Fibroblast of skin of left quadriceps (primary cell): ENCODE measurements at regions not wholly inside any gene's neighbourhood (a gene's known extent, or its start where the extent isn't known, plus 50 kb on each side); places are given as distances from the start of the nearest gene placed in this dataset.

Experiments
- DNase-seq, 2 experiments: peaks; one replicate each; pipeline ENCODE4 v3.0.0-alpha.2; 2013; ENCODE audit warnings: low read depth in 2 of 2

DNA sequence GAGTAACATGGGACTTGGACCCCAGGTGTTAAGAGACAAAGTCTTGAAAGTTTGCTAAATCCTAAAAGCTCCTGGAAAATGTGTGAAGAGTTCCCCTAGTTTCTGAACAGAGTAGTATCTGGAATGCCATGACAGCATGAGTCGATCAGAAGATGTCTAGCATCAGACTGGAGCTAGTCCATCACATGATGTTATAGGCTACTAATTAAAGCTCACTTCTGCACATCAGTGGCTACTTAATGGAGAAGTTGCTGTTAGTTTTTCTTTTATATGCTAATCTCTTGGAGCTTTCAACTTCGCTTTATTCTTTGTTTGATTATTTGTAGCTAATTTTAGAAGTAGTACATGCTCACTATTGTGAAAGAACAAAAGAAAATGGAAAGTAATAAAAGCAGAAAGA is 471.3 kb upstream of the KLF4 start:
- DNase-seq, result no peak

DNA sequence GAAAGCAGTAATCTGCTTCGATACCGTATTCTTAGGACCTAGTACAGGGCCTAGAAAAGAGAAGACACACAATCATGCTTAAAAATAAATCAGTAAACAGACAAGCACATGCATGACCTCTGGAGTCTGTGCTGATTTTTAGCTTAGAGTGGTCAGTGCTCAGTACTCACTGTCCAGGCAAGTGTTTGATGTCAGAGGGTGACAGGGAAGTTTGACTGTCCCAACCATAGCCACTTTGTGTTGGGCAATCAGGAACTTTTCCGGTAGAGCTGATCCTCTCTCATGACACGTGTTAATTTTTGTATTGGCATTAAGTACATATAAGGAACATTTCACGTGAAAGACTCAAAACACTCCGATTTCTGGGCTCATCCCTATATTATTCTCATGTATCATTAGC is 464.7 kb upstream of the KLF4 start:
- no peak for DNase-seq

DNA sequence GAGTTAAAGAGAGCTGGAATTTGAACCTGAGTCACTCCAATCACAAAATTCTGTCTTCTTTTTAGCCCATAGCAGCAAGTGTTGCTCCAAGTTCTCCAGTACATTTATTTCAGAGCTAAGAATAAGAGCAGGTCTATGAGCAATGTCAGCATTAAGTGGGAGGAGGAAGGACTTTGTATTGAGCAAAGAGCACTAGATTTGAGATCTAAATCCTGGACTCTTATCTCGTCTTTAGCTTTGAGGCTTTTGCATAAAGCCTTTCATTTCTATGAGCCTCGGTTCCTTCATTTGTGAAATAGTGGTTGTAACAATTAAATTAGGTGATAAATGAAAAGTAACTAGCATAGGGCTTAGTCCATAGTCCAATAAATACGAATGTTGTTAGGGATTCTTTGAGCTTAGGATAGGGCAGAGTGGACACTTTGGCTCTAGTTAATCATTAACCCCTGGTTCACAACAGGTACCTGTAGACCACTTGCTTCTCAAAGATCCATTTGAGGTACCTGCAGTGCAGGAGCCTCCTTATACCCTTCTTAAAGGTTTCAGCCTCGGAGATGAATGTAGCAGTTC is 464.1 kb upstream of the KLF4 start:
- DNase-seq, result no peak

DNA sequence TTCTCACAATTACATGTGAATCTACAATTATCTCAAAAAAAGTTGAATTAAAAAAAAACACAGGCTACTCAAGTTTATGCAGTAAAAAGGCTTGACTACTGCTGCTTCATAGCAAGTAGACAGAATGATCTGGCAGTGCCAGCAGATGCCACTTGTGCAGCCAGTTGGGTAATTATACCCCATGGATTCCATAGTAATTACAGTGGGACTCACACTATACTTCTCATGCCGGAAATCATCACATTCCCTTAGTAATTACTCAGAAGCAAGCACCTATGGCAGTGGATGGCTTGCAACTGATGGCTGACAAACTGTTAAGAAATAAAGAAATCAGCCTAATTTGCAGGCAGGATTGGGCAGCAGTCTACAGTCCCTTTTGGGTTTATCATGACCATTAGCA is 463.2 kb upstream of the KLF4 start:
- no peak for DNase-seq

DNA sequence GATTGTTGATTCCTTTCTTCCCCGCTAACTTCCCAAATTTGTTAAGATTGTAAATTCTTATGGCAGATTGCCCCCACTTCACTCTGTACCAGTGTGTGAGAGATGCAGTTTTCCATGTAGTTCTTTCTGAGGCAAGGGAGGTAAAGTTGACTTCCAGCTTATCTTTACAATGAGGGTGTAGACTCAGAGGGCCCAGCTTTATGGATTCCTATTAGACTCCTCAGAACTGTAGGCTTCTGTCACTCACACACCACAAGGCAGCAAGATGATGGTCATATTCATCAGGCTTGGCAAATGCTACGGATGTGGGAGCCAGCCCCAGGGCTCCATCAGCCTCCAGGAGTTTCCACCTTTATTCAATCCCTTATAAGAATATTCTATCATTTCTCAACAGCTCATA is 461.9 kb upstream of the KLF4 start:
- DNase-seq, result no peak

DNA sequence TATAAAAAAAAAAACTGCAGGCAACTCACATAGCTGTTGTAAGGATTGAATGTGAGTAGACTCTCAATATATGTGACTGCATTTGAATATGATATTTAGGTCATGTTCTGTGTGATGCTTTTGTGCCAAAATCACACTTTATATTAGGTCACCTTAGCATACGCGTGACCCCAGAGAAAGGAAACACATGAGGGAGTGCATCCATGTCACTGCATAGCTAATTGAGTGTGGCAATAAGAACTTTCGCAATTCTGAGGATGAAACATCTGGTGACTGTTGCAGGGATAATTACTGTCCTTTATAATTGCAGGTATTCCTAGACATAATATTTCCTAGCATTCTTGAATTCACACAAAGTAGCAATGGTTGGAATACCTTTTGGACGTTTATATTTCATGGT is 459.5 kb upstream of the KLF4 start:
- no peak for DNase-seq

DNA sequence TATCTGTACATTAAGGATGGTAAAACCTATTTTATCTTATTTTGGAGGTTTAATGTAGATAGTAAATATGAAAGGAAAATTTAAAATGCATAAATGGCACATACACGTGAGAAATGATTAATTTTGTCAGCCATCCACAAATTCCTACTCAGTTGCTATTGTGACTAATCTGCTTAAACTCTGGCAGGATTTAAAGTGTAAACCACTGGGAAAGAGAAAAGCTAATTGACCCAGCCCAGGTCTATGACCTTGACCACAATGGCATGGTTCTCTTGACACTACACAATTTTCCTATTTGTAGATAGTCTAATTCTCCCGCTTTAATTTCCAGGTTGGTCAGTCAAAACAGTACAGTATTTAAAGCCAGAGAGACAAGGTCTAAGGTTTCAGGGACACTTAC is 459.0 kb upstream of the KLF4 start:
- no peak for DNase-seq

DNA sequence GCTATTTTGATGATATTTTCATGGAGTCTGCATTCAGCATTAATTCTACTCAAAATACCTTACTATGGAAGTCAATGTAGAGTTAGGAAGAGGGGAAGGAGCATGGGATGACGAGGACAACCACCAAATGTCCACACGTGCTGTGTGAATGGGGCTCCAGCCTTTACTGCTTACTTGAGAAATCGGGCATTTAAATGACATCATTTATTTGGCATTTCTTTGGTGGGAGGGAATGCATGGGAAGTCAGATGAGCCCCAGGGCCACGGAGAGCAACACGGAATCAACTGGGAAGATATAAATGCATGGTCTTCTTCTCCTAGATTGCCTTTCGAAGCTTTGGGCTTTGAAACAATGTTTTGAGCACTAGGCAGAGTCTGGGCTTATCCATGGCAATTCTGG is 458.5 kb upstream of the KLF4 start:
- DNase-seq, result no peak

DNA sequence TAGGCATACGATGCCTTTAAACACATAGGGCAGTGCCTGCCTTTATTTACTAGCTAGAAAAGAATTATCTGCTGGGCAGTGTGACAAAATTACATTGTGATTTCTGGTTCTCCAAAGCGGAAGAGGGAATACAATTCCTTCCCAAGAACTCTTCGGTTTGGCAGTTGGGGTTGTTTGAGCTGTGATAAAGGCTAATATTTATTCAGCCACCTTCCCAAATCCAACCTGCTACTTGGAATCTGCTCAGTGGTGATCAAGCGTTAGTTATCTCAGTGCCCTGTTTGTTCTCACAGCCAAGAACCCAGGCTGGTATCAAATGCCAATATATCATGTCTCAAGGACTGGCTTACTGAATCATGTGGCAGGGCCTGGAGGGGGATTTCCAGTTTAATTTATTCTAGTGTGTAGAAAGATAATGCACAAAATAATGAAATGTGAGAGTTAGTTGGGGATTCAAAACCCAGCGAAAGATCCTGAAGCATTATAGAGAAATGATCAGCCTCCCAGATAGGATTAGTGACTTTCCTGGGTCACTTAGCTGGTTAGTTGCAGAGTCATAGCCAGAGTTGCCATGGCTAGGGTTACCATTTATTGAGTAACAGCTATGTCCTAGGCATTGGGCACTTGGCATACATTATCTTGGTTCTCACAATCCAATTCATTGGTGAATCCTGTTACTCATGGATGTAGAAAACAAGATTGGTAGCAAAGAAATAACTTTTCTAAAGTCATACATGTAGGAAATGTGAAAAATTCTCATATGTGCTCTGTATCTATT is 457.0 kb upstream of the KLF4 start:
- no peak for DNase-seq

DNA sequence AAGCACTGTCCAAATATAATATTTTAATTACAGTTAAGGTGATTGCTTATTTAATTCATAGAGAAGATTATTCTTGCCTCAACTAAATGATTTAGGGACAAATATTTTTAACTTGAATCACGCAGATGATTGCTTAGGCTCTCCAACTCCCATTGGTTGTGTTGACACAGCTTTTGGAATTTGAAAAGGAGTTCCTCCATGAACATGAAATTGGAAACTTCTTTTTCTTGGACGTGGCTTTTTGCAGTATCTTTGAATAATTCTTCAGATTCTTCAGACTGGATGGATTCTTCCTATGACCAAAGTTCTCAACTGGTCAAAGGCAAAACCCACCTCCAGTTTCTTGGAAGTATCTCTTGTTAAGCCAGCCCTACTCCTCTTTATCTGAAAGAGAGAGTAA is 456.4 kb upstream of the KLF4 start:
- DNase-seq, result no peak

DNA sequence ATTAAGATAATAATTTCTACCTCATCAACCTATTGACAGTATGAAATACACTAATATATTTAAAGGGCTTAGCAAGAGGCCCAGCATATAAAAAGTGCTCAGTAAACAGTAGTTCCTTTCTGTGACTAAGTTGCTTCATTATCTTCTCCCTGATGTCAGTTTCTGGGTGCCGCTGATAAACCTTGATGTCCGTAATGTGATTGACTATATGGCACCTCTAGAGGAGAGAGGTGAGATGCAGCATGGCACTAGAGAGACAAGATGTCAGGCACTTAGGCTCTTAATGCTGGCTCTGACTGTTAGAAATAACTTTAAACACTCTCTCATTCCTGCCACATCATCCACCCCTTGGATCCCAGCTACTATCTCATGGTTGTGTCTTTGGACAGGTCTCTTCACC is 455.9 kb upstream of the KLF4 start:
- DNase-seq, result no peak

DNA sequence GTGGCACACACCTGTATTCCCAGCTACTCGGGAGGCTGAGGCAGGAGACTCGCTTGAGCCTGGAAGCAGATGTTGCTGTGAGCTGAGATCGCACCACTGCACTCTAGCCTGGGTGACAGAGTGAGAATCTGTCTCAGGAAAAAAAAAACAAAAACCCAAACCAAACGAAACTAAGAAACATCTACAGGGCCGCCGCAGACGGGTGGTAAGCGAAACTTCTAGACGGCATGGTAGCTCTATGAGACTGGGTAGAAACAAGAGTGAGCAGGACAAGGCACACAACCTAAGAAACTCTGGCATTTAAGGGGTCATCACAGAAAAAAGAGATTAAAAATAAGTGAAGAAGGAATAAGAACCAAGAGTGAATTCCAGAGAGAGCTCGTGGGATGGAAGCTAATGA is 454.8 kb upstream of the KLF4 start:
- DNase-seq, result no peak

DNA sequence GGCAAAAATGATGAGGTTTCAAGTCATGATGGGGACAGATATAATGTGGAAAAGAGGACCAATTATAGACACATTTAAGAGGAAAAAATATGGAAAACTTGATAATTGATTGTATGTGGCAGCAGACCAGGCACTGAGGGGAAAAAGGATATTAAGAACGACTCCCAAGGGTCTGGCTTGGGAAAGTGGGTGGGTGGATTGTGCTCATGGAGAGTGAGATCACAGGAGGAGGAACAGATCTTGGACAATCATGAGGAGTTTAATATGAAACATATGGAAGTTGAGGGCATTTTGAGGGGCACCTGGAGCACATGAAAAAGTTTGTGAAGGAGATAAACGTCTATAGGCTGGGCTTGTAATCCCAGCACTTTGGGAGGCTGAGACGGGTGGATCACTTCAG is 454.3 kb upstream of the KLF4 start:
- no peak for DNase-seq

DNA sequence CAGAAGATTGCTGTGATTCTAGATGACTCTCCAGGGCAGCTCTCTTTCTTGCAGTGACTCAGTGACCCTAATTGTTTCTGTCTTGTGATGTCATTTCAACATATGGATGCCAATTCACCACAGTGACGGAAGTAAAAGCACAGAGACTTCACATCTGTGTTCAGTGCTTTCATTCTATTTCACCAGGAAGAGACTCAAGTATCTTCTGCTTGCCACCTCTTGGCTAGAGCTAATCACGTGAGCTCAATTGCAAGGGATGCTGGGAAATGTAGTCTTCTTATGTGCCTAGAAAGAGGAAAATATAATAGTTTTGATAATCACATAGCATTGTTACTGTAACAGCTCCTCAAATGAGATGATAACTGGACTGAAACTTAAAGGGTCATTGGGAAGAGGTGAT is 453.3 kb upstream of the KLF4 start:
- no peak for DNase-seq

DNA sequence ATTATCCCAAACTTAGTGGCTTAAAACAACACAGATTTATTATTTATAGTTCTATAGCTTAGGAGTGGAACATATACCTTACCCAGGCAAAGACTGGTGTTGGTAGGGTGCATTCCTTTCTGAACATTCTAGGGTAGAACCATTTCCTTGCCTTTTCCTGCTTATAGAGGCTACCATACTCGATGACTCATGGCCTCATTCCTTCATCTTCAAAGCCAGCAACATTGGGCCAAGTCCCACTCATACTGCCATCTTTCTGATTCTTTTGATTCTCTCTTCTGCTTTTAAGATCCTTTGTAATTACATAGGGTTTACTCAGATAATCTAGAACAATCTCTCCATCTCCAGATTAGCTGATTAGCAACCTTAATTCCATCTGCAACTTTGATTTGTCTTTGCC is 452.7 kb upstream of the KLF4 start:
- no peak for DNase-seq

DNA sequence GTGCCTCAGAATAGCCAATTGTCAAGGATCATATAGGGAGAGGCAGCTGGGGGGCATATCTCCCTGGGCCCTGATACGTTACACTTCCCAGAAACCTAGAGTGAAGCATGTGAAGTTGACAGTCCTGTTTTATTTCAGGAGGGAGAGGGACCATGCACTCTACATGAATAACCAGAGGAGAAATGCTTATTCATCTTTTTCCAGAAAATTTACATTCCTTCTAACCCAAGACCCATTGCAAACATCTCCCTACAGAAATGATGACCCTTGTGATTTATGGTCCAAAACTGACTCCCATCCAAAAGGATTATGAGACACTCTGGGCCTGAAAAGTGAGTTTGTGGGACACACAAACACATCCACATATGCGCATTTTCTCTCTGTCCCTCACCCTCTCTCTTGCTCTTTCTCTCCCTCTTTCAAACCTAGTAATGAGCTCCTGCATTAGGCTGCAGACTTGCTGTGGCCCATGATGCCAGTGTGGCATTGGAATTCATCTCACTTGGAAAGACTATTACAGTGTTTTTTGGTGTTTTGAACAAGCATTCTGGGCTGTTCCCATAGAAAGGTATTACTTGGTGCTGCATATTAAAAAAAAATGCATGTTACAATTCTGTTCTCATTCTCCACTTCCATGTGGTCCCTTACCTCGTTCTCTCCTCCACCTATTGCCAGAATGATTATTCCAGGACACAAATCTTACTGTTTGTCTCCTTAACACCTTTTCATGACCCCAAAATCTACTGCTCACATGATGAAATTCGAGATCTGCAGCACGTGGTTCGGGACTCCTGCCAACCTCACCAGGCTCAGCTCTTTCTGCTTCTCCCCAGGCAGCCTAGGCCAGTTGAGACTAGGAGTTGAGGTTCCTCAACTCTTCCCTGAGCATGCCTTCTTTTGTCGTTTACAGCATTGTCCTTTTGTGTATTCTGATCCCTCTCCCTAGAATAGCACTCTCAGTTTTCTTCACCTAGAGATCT is 451.3 kb upstream of the KLF4 start:
- DNase-seq, result peak; percentile 75 to 77

DNA sequence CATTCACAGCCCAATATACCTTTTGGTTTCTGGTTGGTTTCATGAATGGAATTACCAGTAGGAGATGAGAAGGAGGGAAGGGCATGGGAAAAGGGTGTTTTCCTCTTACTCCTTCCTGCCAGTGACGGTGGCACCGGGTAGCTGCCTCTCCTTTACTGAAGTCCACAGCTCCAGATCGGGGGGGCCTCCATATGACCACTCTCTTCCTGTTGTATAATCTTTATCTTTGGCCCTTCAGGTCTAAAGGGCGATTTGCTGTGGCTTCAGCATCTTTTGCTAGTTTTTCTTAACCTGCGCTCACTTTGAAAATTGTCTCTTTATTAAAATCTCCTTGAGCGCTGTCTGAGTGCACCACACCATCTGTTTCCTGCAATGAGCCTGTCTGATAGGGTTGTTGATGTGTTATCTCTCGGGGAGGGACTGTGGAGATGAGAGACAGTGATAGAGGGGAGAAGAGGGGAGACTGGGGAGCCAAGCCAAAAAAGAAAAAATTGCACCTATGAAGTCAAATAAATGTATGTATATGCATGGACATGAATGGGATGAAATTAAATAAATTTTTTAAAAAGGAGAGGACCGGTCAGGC is 449.3 kb upstream of the KLF4 start:
- DNase-seq, result no peak

DNA sequence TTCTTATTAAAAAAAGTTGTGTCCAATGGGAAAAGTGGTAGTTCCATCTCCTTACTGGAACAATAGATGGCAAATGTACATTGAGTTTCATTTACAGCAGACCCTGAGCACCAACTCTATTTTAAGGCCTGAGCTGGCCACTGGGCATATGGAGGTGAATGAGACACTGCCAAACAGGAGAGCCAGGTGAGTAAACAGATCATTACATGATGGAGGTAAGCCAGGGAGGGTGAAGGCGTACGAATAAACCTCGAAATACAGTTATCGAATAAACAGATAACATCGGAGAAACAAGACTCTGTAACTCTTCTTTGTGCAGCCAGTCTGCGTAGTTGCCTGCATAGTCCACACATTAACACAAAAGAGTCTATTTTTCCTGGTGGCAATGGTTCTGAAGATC is 446.4 kb upstream of the KLF4 start:
- no peak for DNase-seq

DNA sequence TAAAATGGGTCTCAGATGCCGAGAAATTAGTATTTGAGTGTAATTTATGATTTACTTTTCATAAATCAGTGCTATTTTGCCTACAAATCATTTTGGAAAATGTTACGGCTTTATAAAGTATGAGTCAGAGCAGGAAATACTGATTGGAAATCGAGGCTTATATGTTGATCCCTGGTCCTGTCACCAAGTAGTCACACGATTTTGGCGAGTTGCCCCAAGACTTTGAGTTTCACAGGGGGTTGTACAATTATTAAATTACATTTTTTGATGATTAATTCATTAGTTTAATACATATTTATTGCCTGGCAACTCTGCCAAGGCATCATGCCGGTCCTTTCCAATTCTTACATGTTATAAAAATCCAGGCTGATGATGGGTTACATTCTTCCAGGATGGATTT is 443.9 kb upstream of the KLF4 start:
- DNase-seq, result no peak

DNA sequence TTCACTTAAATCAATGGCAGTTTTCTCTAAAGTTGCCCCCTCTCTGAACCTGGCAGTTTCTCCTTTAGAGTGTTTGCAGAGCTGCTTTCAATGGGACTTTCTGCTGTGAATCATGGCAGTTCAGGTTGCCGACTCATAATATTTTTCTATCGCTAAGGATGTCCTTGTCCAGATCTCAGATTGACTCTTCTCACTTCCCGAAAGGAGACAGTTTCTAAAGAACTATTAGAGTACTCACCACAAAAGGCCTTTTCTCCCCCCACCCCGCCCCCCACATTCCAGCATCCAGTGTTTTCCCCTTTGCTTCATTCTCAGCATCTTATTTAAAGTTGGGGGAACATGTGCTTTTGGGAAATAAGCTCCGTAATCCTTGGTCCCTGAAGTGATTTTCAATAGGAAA is 443.5 kb upstream of the KLF4 start:
- peak; percentile 78 to 82 for DNase-seq

DNA sequence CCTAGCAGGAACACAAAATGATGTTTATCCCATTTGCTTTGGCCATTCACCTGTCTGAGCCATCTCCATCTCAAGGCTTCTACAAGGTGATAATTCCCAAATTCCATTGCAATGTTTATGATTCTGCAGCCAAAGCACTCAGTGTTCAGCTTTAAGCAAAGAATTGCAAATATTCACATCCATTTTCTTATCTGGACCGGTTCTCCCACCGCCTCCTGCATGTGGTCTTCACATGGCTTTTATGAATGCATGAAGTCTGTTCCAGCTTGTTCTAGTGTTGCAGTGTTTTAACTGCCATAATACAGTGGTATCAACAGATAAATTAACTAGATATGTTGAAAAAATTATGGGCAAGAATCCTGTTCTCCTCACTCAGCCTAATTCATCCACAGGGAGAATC is 443.0 kb upstream of the KLF4 start:
- peak; percentile 33 to 38 for DNase-seq

DNA sequence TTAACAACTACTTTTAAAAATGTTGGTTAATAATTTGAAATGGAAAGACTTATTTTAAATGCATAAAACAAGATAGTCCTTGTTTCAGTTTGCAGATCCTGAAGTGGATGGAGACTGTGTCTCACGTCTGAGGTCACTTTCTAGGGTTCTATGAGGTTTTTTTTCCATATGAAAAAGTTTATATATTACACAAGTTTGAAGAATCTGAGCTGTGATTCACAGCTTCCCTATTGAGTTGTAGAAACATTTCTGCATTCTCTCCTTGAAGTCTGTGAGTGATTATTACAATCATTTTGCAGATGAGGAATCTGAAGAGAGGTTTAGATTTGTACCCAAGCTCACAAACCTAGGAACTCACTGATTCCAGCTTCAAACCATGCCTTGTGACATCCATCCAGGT is 442.5 kb upstream of the KLF4 start:
- DNase-seq, result peak; percentile 71 to 74
